ENCODE measurements at regions not wholly inside any gene's neighbourhood (a gene's known extent, or its start where the extent isn't known, plus 50 kb on each side); places are given as distances from the start of the nearest gene placed in this dataset.

GRCh38 chrX:106392346-106392745 lies 219.4 kb upstream of the RADX start:
- Mint-ChIP-seq H3K36me3 (ENCODE audit: low read depth) (no peaks in the 10 kb centered on the region), H3K4me3 (ENCODE audit: low read depth) (no peak overlapping the region), H3K9me3 (no peaks in the 10 kb centered on the region), H3K27ac (no peak overlapping the region), H3K4me1 (ENCODE audit: low read depth) (no peaks in the 10 kb centered on the region), H3K27me3 (ENCODE audit: low read depth) (no peaks in the 10 kb centered on the region)
- intact Hi-C loops (cut with micrococcal nuclease), result no loop called here
- no peak for DNase-seq (ENCODE audit: low spot score)

- no peaks in the 10 kb centered on the region for H3K9me3 Mint-ChIP-seq
- H3K4me3 Mint-ChIP-seq (ENCODE audit: low read depth), result no peak overlapping the region
- DNase-seq (ENCODE audit: low spot score), result no peak
- no peaks in the 10 kb centered on the region for H3K27me3 Mint-ChIP-seq (ENCODE audit: low read depth)
- H3K36me3 Mint-ChIP-seq (ENCODE audit: low read depth), result no peaks in the 10 kb centered on the region
- intact Hi-C loops (cut with micrococcal nuclease), result no loop called here
- H3K27ac Mint-ChIP-seq, result no peak overlapping the region
- no peaks in the 10 kb centered on the region for H3K4me1 Mint-ChIP-seq (ENCODE audit: low read depth)
Observed at GRCh38 chrX:106397788-106398538, 213.8 kb upstream of the RADX start.

GRCh38 chrX:106401965-106402559 lies 209.7 kb upstream of the RADX start:
- Mint-ChIP-seq H3K4me3 (ENCODE audit: low read depth) (no peak overlapping the region), H3K9me3 (no peaks in the 10 kb centered on the region), H3K27me3 (ENCODE audit: low read depth) (no peaks in the 10 kb centered on the region), H3K4me1 (ENCODE audit: low read depth) (no peaks in the 10 kb centered on the region), H3K36me3 (ENCODE audit: low read depth) (no peaks in the 10 kb centered on the region), H3K27ac (no peak overlapping the region)
- intact Hi-C loops (cut with micrococcal nuclease), result no loop called here
- no peak for DNase-seq (ENCODE audit: low spot score)

GRCh38 chrX:106404512-106404911 lies 207.3 kb upstream of the RADX start:
- intact Hi-C loops (cut with micrococcal nuclease), result no loop called here
- H3K36me3 Mint-ChIP-seq (ENCODE audit: low read depth), result no peaks in the 10 kb centered on the region
- H3K9me3 Mint-ChIP-seq, result no peaks in the 10 kb centered on the region
- DNase-seq (ENCODE audit: low spot score), result no peak
- H3K27ac Mint-ChIP-seq, result no peak overlapping the region
- H3K4me1 Mint-ChIP-seq (ENCODE audit: low read depth), result no peaks in the 10 kb centered on the region
- no peak overlapping the region for H3K4me3 Mint-ChIP-seq (ENCODE audit: low read depth)
- no peaks in the 10 kb centered on the region for H3K27me3 Mint-ChIP-seq (ENCODE audit: low read depth)

GRCh38 chrX:106415276-106415895 lies 196.4 kb upstream of the RADX start:
- Mint-ChIP-seq H3K27ac (no peak overlapping the region), H3K36me3 (ENCODE audit: low read depth) (no peaks in the 10 kb centered on the region), H3K4me3 (ENCODE audit: low read depth) (no peak overlapping the region), H3K27me3 (ENCODE audit: low read depth) (no peaks in the 10 kb centered on the region), H3K9me3 (no peaks in the 10 kb centered on the region), H3K4me1 (ENCODE audit: low read depth) (no peaks in the 10 kb centered on the region)
- DNase-seq (ENCODE audit: low spot score), result no peak
- intact Hi-C loops (cut with micrococcal nuclease), result no loop called here

GRCh38 chrX:106436691-106437090 lies 175.1 kb upstream of the RADX start:
- no peak for DNase-seq (ENCODE audit: low spot score)
- Mint-ChIP-seq H3K4me3 (ENCODE audit: low read depth) (no peak overlapping the region), H3K9me3 (no peaks in the 10 kb centered on the region), H3K4me1 (ENCODE audit: low read depth) (no peaks in the 10 kb centered on the region), H3K27me3 (ENCODE audit: low read depth) (peaks cover 2% of the 10 kb centered on the region), H3K36me3 (ENCODE audit: low read depth) (no peaks in the 10 kb centered on the region), H3K27ac (no peak overlapping the region)
- intact Hi-C loops (cut with micrococcal nuclease), result no loop called here

GRCh38 chrX:106437407-106437806 lies 174.4 kb upstream of the RADX start:
- H3K4me3 Mint-ChIP-seq (ENCODE audit: low read depth), result no peak overlapping the region
- H3K4me1 Mint-ChIP-seq (ENCODE audit: low read depth), result no peaks in the 10 kb centered on the region
- H3K36me3 Mint-ChIP-seq (ENCODE audit: low read depth), result no peaks in the 10 kb centered on the region
- intact Hi-C loops (cut with micrococcal nuclease), result no loop called here
- H3K27me3 Mint-ChIP-seq (ENCODE audit: low read depth), result no peaks in the 10 kb centered on the region
- no peaks in the 10 kb centered on the region for H3K9me3 Mint-ChIP-seq
- no peak for DNase-seq (ENCODE audit: low spot score)
- no peak overlapping the region for H3K27ac Mint-ChIP-seq

- no peak overlapping the region for H3K4me3 Mint-ChIP-seq (ENCODE audit: low read depth)
- no peak for DNase-seq (ENCODE audit: low spot score)
- peaks cover 1% of the 10 kb centered on the region for H3K27me3 Mint-ChIP-seq (ENCODE audit: low read depth)
- peaks cover 4% of the 10 kb centered on the region for H3K4me1 Mint-ChIP-seq (ENCODE audit: low read depth)
- H3K36me3 Mint-ChIP-seq (ENCODE audit: low read depth), result no peaks in the 10 kb centered on the region
- H3K9me3 Mint-ChIP-seq, result no peaks in the 10 kb centered on the region
- no peak overlapping the region for H3K27ac Mint-ChIP-seq
- intact Hi-C loops (cut with micrococcal nuclease), result no loop called here
Observed at GRCh38 chrX:106450405-106450804, 161.4 kb upstream of the RADX start.

GRCh38 chrX:106451933-106452332 lies 159.8 kb upstream of the RADX start:
- H3K27me3 Mint-ChIP-seq (ENCODE audit: low read depth), result peaks cover 1% of the 10 kb centered on the region
- peaks cover 4% of the 10 kb centered on the region for H3K4me1 Mint-ChIP-seq (ENCODE audit: low read depth)
- H3K27ac Mint-ChIP-seq, result no peak overlapping the region
- H3K36me3 Mint-ChIP-seq (ENCODE audit: low read depth), result no peaks in the 10 kb centered on the region
- no peak for DNase-seq (ENCODE audit: low spot score)
- no peak overlapping the region for H3K4me3 Mint-ChIP-seq (ENCODE audit: low read depth)
- no peaks in the 10 kb centered on the region for H3K9me3 Mint-ChIP-seq
- intact Hi-C loops (cut with micrococcal nuclease), result no loop called here

- Mint-ChIP-seq H3K9me3 (no peaks in the 10 kb centered on the region), H3K27me3 (ENCODE audit: low read depth) (peaks cover 1% of the 10 kb centered on the region), H3K27ac (no peak overlapping the region), H3K4me3 (ENCODE audit: low read depth) (no peak overlapping the region), H3K36me3 (ENCODE audit: low read depth) (no peaks in the 10 kb centered on the region), H3K4me1 (ENCODE audit: low read depth) (peaks cover 4% of the 10 kb centered on the region)
- no peak for DNase-seq (ENCODE audit: low spot score)
- intact Hi-C loops (cut with micrococcal nuclease), result loop anchor here (2.0 kb wide), 1 partner anchor 30 kb away; no protein-coding TSS in a partner anchor
Observed at GRCh38 chrX:106454991-106455390, 156.8 kb upstream of the RADX start.

GRCh38 chrX:106457802-106458201 lies 154.0 kb upstream of the RADX start:
- Mint-ChIP-seq H3K36me3 (ENCODE audit: low read depth) (no peaks in the 10 kb centered on the region), H3K4me3 (ENCODE audit: low read depth) (no peak overlapping the region), H3K9me3 (no peaks in the 10 kb centered on the region), H3K27ac (no peak overlapping the region), H3K27me3 (ENCODE audit: low read depth) (peaks cover 1% of the 10 kb centered on the region), H3K4me1 (ENCODE audit: low read depth) (peaks cover 4% of the 10 kb centered on the region)
- intact Hi-C loops (cut with micrococcal nuclease), result no loop called here
- no peak for DNase-seq (ENCODE audit: low spot score)

- no peaks in the 10 kb centered on the region for H3K36me3 Mint-ChIP-seq (ENCODE audit: low read depth)
- intact Hi-C loops (cut with micrococcal nuclease), result no loop called here
- no peaks in the 10 kb centered on the region for H3K9me3 Mint-ChIP-seq
- H3K27ac Mint-ChIP-seq, result no peak overlapping the region
- H3K4me3 Mint-ChIP-seq (ENCODE audit: low read depth), result no peak overlapping the region
- H3K27me3 Mint-ChIP-seq (ENCODE audit: low read depth), result peaks cover 2% of the 10 kb centered on the region
- no peak for DNase-seq (ENCODE audit: low spot score)
- no peaks in the 10 kb centered on the region for H3K4me1 Mint-ChIP-seq (ENCODE audit: low read depth)
Observed at GRCh38 chrX:106467422-106467821, 144.4 kb upstream of the RADX start.

- Mint-ChIP-seq H3K27me3 (ENCODE audit: low read depth) (peaks cover 2% of the 10 kb centered on the region), H3K4me1 (ENCODE audit: low read depth) (no peaks in the 10 kb centered on the region), H3K27ac (no peak overlapping the region), H3K36me3 (ENCODE audit: low read depth) (no peaks in the 10 kb centered on the region), H3K9me3 (no peaks in the 10 kb centered on the region), H3K4me3 (ENCODE audit: low read depth) (no peak overlapping the region)
- no peak for DNase-seq (ENCODE audit: low spot score)
- intact Hi-C loops (cut with micrococcal nuclease), result no loop called here
Observed at GRCh38 chrX:106467943-106468342, 143.8 kb upstream of the RADX start.

Measured in activated T-helper 2 cell treated with anti-CD3 and anti-CD28 coated beads, Interferon-gamma antibody, Interleukin-2, Interleukin-4, amounts not matched to agents 10 μg/mL and 5 μg/mL and 100 μg/mL, durations not matched to agents 14 hours and 24 hours and 36 hours (primary cell).